Chondrocyte (in vitro differentiated cells): ENCODE measurements at regions not wholly inside any gene's neighbourhood (a gene's known extent, or its start where the extent isn't known, plus 50 kb on each side); places are given as distances from the start of the nearest gene placed in this dataset.

Source experiments
- DNase-seq: peaks from one replicate; pipeline ENCODE4 v3.0.0; 2021; ENCODE audit warnings: mixed read lengths, low spot score
- H3K27ac Mint-ChIP-seq: one replicate; pipeline ENCODE4 v1.8.0; 2021; ENCODE audit warnings: mild to moderate bottlenecking, moderate library complexity, mixed read lengths; ENCODE audit not compliant: unreplicated experiment
- H3K27me3 Mint-ChIP-seq: 2 replicates; pipeline ENCODE4 v1.8.0; 2021; ENCODE audit warnings: low read depth, mixed read lengths
- H3K36me3 Mint-ChIP-seq: 2 replicates; pipeline ENCODE4 v1.8.0; 2021; ENCODE audit warnings: low read depth, mixed read lengths
- H3K4me1 Mint-ChIP-seq: 2 replicates; pipeline ENCODE4 v1.8.0; 2021; ENCODE audit warnings: low read depth, mild to moderate bottlenecking, mixed read lengths
- H3K4me3 Mint-ChIP-seq: one replicate; pipeline ENCODE4 v1.8.0; 2021; ENCODE audit warnings: mild to moderate bottlenecking, moderate library complexity, mixed read lengths; ENCODE audit not compliant: unreplicated experiment
- H3K9me3 Mint-ChIP-seq: 2 replicates; pipeline ENCODE4 v1.8.0; 2021; ENCODE audit warnings: low read depth, mixed read lengths
- TF ChIP-seq, protein P1 (sequence below): fragments of 200-600 bp; sonication (generic); IDR thresholded peaks from 2 replicates; pipeline ENCODE4 v1.5.0; 2021; ENCODE audit warnings: antibody characterized with exemption, mild to moderate bottlenecking, moderate library complexity

DNA sequence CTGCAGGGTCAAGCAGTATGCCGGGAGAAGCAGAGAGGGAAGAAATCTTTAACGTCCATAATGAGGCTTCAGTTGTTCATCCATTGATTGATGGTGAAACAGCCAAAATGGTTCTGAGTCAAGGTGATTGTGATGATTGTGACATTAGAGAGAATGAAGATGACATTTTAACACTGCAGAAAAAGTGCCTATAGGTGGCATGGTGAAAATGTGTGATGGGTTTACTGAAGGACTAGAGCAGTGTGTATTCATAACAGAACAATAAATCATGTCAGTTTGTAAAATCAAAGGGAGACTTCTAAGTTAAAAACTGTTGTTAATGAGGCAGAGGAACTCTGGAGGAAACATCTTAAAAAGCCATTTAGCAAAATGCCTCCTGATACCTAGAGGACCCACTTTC, 57.7 kb upstream of the CAND1 start:
- Mint-ChIP-seq H3K4me3 (no peak overlapping the region), H3K4me1 (no peaks in the 10 kb centered on the region), H3K36me3 (no peaks in the 10 kb centered on the region), H3K27me3 (peaks cover 32% of the 10 kb centered on the region), H3K9me3 (no peaks in the 10 kb centered on the region), H3K27ac (no peak overlapping the region)
- DNase-seq, result no peak
- TF ChIP-seq, protein P1, sequence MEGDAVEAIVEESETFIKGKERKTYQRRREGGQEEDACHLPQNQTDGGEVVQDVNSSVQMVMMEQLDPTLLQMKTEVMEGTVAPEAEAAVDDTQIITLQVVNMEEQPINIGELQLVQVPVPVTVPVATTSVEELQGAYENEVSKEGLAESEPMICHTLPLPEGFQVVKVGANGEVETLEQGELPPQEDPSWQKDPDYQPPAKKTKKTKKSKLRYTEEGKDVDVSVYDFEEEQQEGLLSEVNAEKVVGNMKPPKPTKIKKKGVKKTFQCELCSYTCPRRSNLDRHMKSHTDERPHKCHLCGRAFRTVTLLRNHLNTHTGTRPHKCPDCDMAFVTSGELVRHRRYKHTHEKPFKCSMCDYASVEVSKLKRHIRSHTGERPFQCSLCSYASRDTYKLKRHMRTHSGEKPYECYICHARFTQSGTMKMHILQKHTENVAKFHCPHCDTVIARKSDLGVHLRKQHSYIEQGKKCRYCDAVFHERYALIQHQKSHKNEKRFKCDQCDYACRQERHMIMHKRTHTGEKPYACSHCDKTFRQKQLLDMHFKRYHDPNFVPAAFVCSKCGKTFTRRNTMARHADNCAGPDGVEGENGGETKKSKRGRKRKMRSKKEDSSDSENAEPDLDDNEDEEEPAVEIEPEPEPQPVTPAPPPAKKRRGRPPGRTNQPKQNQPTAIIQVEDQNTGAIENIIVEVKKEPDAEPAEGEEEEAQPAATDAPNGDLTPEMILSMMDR, result no peak

DNA sequence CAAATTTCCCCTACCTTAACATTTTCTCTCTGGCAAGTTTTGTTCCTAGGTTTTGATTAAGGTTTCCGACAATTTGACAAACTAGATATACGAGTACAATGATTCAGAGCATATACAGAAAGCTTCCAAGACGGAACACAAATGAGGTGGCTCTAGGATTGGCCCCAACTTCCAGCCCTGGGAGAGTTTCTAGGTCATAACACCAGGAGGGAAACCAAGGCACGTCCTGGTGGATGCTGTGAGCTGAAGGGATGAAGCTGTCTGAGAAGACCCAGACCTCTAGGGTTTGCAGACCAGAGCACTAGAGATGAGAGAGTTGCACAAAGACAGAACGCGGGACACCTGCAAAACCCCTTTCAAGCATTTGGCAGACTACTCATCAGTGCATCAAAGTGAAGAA, 51.5 kb upstream of the CAND1 start:
- no peak for DNase-seq
- TF ChIP-seq, protein P1, result no peak
- Mint-ChIP-seq H3K36me3 (no peaks in the 10 kb centered on the region), H3K4me3 (no peak overlapping the region), H3K9me3 (no peaks in the 10 kb centered on the region), H3K4me1 (peaks cover 3% of the 10 kb centered on the region), H3K27me3 (peaks cover 23% of the 10 kb centered on the region), H3K27ac (no peak overlapping the region)
